Retinal pigment epithelial cell (primary cell): ENCODE measurements at regions not wholly inside any gene's neighbourhood (a gene's known extent, or its start where the extent isn't known, plus 50 kb on each side); places are given as distances from the start of the nearest gene placed in this dataset.

Experiments
- DNase-seq: peaks from one replicate; pipeline ENCODE4 v3.0.0-alpha.2; 2010; ENCODE audit warnings: low read depth
- H3K4me3 ChIP-seq: 2 replicates; pipeline ENCODE4 v1.5.1; 2011; ENCODE audit warnings: mild to moderate bottlenecking, low read length, control low read depth, moderate library complexity
- TF ChIP-seq, protein P1 (sequence below): conservative IDR thresholded peaks from 2 replicates; pipeline ENCODE4 v1.5.1; 2011; ENCODE audit warnings: low read depth, low read length, control low read depth, inconsistent platforms

DNA sequence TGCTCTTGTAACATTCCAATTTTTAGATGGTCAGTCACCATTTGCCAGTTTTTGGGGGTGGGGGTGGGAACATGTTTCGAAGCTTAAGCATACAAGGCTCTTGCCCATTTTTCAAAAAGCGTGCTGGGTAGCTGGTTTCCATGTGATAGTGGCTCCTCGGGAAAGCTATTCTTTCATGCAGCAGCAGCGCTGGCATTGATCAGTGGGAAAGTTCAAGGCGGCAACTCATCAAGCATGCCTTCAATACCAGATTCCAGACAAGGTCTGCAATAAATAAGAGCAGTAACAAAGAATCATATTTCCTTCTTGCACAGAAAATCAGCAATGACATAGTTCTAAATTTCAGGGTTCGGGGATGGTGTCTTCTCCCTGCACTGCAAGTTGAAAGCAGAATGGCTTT is 133.5 kb upstream of the ONECUT1 start:
- no peak for DNase-seq
- H3K4me3 ChIP-seq = no peak overlapping the region
- TF ChIP-seq, protein P1, sequence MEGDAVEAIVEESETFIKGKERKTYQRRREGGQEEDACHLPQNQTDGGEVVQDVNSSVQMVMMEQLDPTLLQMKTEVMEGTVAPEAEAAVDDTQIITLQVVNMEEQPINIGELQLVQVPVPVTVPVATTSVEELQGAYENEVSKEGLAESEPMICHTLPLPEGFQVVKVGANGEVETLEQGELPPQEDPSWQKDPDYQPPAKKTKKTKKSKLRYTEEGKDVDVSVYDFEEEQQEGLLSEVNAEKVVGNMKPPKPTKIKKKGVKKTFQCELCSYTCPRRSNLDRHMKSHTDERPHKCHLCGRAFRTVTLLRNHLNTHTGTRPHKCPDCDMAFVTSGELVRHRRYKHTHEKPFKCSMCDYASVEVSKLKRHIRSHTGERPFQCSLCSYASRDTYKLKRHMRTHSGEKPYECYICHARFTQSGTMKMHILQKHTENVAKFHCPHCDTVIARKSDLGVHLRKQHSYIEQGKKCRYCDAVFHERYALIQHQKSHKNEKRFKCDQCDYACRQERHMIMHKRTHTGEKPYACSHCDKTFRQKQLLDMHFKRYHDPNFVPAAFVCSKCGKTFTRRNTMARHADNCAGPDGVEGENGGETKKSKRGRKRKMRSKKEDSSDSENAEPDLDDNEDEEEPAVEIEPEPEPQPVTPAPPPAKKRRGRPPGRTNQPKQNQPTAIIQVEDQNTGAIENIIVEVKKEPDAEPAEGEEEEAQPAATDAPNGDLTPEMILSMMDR = no peak

DNA sequence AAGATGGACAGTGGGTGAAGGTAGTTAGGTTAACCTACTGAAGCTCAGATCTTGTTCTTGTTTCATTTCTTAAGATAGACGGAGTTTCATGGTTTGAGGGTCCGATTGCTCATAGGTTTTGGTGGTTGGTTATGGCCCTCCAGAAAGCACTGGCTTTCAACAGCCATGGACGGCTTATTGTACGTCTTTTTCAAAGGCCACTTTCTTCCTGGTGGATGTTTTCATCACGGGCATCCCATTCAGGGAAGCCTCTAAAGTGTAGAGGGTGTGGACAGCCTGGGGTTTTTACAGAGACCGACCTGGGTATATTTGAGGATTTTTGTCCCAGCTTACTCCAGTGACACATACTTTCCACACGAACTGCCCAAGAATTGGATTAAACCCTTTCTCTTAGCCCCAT is 132.7 kb upstream of the ONECUT1 start:
- DNase-seq = no peak
- TF ChIP-seq, protein P1 = no peak
- H3K4me3 ChIP-seq = no peak overlapping the region

DNA sequence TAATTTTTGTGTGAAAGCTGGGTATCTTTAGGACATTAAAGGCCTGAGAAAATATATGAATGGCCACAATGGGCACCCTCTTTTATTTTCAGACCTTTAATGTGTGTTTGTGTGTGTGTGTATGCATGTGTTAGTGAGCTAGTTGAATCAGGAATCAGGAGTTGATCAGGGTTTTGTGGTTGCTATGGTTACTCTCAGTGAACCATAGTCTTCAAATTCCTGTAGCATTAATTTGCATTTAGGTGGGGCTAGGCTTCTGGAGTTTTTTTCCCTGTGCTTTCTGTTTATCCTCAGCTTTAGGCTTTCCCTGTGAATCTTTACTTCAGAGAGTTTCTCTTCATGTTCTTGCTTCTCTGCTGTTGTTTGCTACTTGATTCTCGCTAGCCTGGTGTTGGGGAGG is 122.0 kb upstream of the ONECUT1 start:
- no peak for DNase-seq
- no peak overlapping the region for H3K4me3 ChIP-seq
- TF ChIP-seq, protein P1 = no peak

DNA sequence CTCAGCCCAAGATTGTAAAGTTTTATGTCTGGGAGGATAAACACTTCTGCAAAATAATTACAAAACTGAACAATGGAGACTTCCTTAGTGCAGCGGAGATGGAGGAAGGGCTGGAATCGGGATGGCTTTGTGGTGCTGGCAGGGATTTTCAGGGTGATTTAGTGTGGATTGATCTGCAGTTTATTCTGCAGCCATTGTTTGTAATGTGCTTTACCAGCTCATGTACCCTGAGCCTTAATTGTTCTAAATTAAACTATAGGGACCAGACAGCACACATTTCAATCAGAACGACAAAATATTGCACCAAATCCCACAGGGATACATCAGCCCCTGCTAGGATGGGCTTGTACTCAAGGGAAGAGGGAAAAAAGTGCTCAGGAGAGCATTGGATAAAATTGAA is 103.2 kb upstream of the ONECUT1 start:
- H3K4me3 ChIP-seq = no peak overlapping the region
- no peak for DNase-seq
- TF ChIP-seq, protein P1 = no peak

DNA sequence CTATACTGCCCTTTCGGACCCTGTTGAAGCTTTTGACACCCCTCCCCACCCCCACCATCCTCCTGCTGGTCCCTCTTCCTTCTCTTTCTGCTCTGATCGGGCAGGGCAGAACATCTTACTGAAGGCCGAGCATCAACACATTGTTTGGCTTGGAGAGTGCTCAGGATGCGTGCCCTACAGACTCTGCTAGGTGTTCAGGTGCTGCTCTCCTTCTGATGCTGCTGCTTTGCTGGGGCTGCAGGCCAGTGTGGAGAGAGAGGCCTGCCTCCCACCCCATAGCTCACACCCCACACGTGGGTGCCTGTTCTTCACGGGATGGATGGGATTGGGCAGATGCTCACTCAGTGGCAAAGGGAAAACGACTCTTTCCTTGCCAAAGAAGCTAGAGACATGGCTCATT is 89.8 kb upstream of the ONECUT1 start:
- DNase-seq = no peak
- no peak overlapping the region for H3K4me3 ChIP-seq
- TF ChIP-seq, protein P1 = no peak

DNA sequence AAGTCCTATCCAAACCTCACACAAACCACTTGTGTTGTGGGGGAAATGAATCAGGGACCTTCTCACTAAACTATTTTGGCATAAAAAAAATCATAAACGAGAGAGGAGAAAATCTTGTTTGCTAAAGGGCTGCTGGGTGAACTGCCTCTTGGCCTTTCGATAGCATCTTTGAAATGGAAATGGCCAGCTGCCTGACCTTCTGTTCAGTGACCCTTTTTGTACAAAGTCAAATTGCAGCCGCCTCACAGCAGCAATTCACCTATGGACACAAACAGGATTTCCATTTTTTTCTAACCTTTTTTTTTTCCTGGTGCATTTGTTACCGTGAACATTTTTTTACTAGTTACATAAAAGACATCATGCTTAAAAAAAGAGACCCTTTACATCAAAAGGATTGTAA is 89.0 kb upstream of the ONECUT1 start:
- TF ChIP-seq, protein P1 = no peak
- no peak for DNase-seq
- H3K4me3 ChIP-seq = no peak overlapping the region

DNA sequence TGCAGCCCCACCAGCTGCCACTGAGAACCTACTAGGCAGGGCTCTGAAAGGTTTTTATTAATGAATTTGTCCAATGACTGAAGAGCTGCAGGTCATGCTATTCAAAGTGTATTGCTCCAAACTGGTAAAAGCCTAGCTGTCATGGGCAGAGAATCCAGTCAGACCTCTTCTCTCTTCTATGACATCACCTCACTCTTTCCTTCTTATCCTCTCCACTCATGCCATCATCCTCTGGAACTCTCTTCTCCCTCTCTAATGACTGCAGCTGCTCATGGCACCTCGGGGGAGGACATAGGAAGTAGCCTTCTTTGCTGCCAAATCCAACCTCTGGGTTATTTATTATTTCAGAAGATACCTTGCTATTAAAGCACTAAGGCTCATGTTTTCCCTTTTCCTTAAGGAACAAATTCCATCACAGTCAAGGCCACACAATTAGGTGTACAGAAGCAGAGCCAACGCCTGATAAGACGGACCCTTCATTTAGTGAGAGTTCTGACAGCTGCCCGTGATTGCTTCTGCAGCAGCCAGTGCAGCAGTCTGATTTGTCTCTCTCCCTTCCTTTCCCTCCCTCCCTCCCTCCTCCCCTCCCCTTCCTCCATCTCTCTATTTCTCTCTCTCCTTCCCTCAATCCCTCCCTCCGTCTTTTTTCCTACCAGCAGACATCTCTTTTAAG is 87.0 kb upstream of the ONECUT1 start:
- TF ChIP-seq, protein P1 = no peak
- no peak for DNase-seq
- no peak overlapping the region for H3K4me3 ChIP-seq
